GM12892 (cell line): ENCODE measurements at regions not wholly inside any gene's neighbourhood (a gene's known extent, or its start where the extent isn't known, plus 50 kb on each side); places are given as distances from the start of the nearest gene placed in this dataset.

Source experiments
- POLR2A ChIP-seq: IDR thresholded peaks from 2 replicates; pipeline ENCODE4 v1.6.1; 2011; ENCODE audit warnings: low read depth, low read length, control low read depth
- POLR2AphosphoS5 ChIP-seq: IDR thresholded peaks from 2 replicates; pipeline ENCODE4 v1.6.1; 2011; ENCODE audit warnings: low read depth, low read length, control low read depth
- TAF1 ChIP-seq: IDR thresholded peaks from 2 replicates; pipeline ENCODE4 v1.6.1; 2011; ENCODE audit warnings: low read depth, mild to moderate bottlenecking, control low read depth, low read length, borderline replicate concordance

- TF ChIP-seq POLR2A (no peak), POLR2AphosphoS5 (no peak), TAF1 (no peak)
Measured at GRCh38 chr4:13900780-13901179, 273.3 kb upstream of the BOD1L1 start.
